Kidney (tissue), 13 donors: ENCODE measurements at regions not wholly inside any gene's neighbourhood (a gene's known extent, or its start where the extent isn't known, plus 50 kb on each side); places are given as distances from the start of the nearest gene placed in this dataset.

Experiments used
- DNase-seq, 5 donors: peaks; one replicate each; pipeline ENCODE4 v3.0.0-alpha.2; 2013 to 2020
- FAIRE-seq: peaks from 2 replicates; lab custom pipeline; 2012; peaks lifted over from hg19 to GRCh38; lab: Jason Lieb, UNC
- H3K27ac ChIP-seq, 2 donors: one replicate each; pipeline ENCODE4 v1.7.0; 2013; ENCODE audit warnings: low read depth in 2 of 2, low read length in 2 of 2, inconsistent platforms in 1 of 2
- H3K27me3 ChIP-seq: one replicate; pipeline ENCODE4 v1.7.1; 2013; ENCODE audit warnings: low read length, inconsistent platforms; ENCODE audit not compliant: control insufficient read depth, insufficient read depth
- H3K36me3 ChIP-seq, 3 donors: one replicate each; pipeline versions ENCODE4 v1.7.0 to v1.7.1; 2013; ENCODE audit warnings: low read length in 3 of 3, control low read depth in 1 of 3, inconsistent platforms in 1 of 3; ENCODE audit not compliant: insufficient read depth in 3 of 3, control insufficient read depth in 2 of 3
- H3K4me1 ChIP-seq, 3 donors: one replicate each; pipeline versions ENCODE4 v1.7.0 to v1.7.1; 2013; ENCODE audit warnings: low read length in 3 of 3, inconsistent platforms in 1 of 3, low read depth in 1 of 3; ENCODE audit not compliant: control insufficient read depth in 2 of 3, insufficient read depth in 2 of 3
- H3K4me3 ChIP-seq, 3 donors: one replicate each; pipeline versions ENCODE4 v1.7.0 to v1.8.1; 2013; ENCODE audit warnings: low read length in 3 of 3, control low read depth in 1 of 3, inconsistent platforms in 1 of 3
- H3K9ac ChIP-seq, 3 donors: one replicate each; pipeline versions ENCODE4 v1.7.0 to v1.7.1; 2013; ENCODE audit warnings: low read length in 3 of 3, control low read depth in 1 of 3, inconsistent platforms in 1 of 3
- H3K9me3 ChIP-seq, 3 donors: one replicate each; pipeline versions ENCODE4 v1.7.0 to v1.7.1; 2013; ENCODE audit warnings: low read length in 3 of 3, control low read depth in 1 of 3, inconsistent platforms in 1 of 3; ENCODE audit not compliant: control insufficient read depth in 2 of 3, insufficient read depth in 1 of 3
- CTCF ChIP-seq: IDR thresholded peaks from 3 replicates; pipeline ENCODE4 v1.5.1; 2012; ENCODE audit warnings: mild to moderate bottlenecking, moderate library complexity, borderline replicate concordance; ENCODE audit not compliant: insufficient read depth; ENCODE audit errors: extremely low read depth
- intact Hi-C: fragments of 100-400 bp; cut with DNase I; formaldehyde crosslinking; loops from one replicate; pipeline ENCODE4 v1.11.1; 2022
- donor health status: control.
- donor health status: control.
- donor health status: control.
- donor health status: control.
- donor health status: control.
- donor health status: DM: yes; HTN: yes; CAD: no.
- donor health status: Normal renal cell carcinoma (clear cell type).

- no peak for FAIRE-seq
- H3K4me3 ChIP-seq: no peak overlapping the region
Measured at GRCh38 chr2:153557211-153557610, 78.6 kb upstream of the RPRM start.

DNA sequence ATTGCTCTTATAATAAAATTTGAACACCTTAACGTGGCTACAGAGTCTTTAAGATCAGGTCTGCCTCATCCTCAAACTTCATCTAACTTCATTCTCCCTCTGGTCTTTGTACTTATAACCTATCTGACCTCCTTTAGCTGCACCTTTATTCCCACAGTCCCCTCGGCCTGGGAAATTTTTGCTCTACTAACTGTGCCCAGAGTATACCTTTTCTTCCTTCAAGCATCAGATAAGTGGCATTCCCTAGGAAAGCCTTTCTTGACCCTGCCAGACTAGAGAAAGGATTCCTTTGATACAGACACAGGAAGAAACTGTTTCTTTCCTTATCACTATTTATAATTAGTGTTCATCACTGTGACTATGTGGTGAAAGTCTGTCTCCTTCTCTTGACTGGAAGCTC is 79.2 kb upstream of the RPRM start:
- Histone ChIP-seq H3K27ac (no peak overlapping the region), H3K4me1 (no peaks in the 10 kb centered on the region), H3K27me3 (no peaks in the 10 kb centered on the region), H3K9me3 (no peaks in the 10 kb centered on the region), H3K9ac (no peak overlapping the region), H3K4me3 (no peak overlapping the region), H3K36me3 (no peaks in the 10 kb centered on the region)
- intact Hi-C loops: no loop called here
- DNase-seq: no peak
- FAIRE-seq: no peak
- no peak for TF ChIP-seq CTCF

More at GRCh38 chr2:153557211-153557610, 78.6 kb upstream of the RPRM start:
- intact Hi-C loops: no loop called here
- TF ChIP-seq CTCF: no peak
- no peaks in the 10 kb centered on the region for H3K27me3 ChIP-seq
- H3K9me3 ChIP-seq: no peaks in the 10 kb centered on the region
- H3K36me3 ChIP-seq: no peaks in the 10 kb centered on the region
- no peak overlapping the region for H3K27ac ChIP-seq
- DNase-seq: no peak
- no peaks in the 10 kb centered on the region for H3K4me1 ChIP-seq
- no peak overlapping the region for H3K9ac ChIP-seq

DNA sequence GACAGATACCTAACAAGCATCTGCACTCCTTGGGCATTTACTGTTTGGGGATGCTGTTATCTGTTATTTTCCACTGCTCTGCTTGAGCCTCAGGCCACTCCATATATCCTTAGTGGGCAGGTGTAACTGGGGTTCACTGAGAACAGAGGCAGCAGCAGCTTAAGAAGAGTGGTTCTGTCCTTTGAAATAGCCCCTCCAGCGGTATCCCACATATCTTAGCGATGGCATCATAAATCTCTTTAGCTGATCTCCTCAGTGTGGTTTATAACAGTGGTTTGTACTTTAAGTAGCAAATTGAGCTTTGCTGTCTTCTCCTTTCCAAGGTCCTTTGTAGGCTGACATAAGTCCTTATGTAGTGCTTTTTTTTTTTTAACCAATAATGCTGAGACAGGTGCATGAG is 79.7 kb upstream of the RPRM start:
- intact Hi-C loops: no loop called here
- no peaks in the 10 kb centered on the region for H3K36me3 ChIP-seq
- H3K27me3 ChIP-seq: no peaks in the 10 kb centered on the region
- DNase-seq (no peak), FAIRE-seq (no peak)
- no peaks in the 10 kb centered on the region for H3K4me1 ChIP-seq
- no peak for TF ChIP-seq CTCF
- H3K9ac ChIP-seq: no peak overlapping the region
- no peaks in the 10 kb centered on the region for H3K9me3 ChIP-seq
- H3K27ac ChIP-seq: no peak overlapping the region
- no peak overlapping the region for H3K4me3 ChIP-seq

- TF ChIP-seq CTCF: no peak
- Histone ChIP-seq H3K27ac (no peak overlapping the region), H3K36me3 (no peaks in the 10 kb centered on the region), H3K27me3 (no peaks in the 10 kb centered on the region), H3K9ac (no peak overlapping the region), H3K9me3 (no peaks in the 10 kb centered on the region), H3K4me3 (no peak overlapping the region), H3K4me1 (no peaks in the 10 kb centered on the region)
- no peak for FAIRE-seq
- intact Hi-C loops: no loop called here
- no peak for DNase-seq
Measured at GRCh38 chr2:153567367-153567766, 88.8 kb upstream of the RPRM start.
